Skeletal muscle tissue (tissue), 3 donors: ENCODE measurements at regions not wholly inside any gene's neighbourhood (a gene's known extent, or its start where the extent isn't known, plus 50 kb on each side); places are given as distances from the start of the nearest gene placed in this dataset.

Source experiments
- H3K27ac ChIP-seq: one replicate; pipeline ENCODE4 v1.7.0; 2013; ENCODE audit warnings: mild to moderate bottlenecking, low read depth, low read length, inconsistent platforms
- H3K27me3 ChIP-seq, 3 donors: one replicate each; pipeline ENCODE4 v1.7.0; 2013; ENCODE audit warnings: low read length in 3 of 3; ENCODE audit not compliant: control insufficient read depth in 3 of 3, insufficient read depth in 3 of 3
- H3K36me3 ChIP-seq, 3 donors: one replicate each; pipeline ENCODE4 v1.7.0; 2013; ENCODE audit warnings: low read length in 3 of 3; ENCODE audit not compliant: control insufficient read depth in 3 of 3, insufficient read depth in 3 of 3
- H3K4me1 ChIP-seq, 3 donors: one replicate each; pipeline ENCODE4 v1.7.0; 2013; ENCODE audit warnings: low read length in 3 of 3, mild to moderate bottlenecking in 3 of 3; ENCODE audit not compliant: control insufficient read depth in 3 of 3, insufficient read depth in 3 of 3
- H3K4me3 ChIP-seq, 3 donors: one replicate each; pipeline ENCODE4 v1.7.0; 2013; ENCODE audit warnings: low read length in 3 of 3
- H3K9ac ChIP-seq, 3 donors: one replicate each; pipeline ENCODE4 v1.7.0; 2013; ENCODE audit warnings: low read length in 3 of 3, mild to moderate bottlenecking in 3 of 3, moderate library complexity in 2 of 3, low read depth in 1 of 3
- H3K9me3 ChIP-seq, 3 donors: one replicate each; pipeline ENCODE4 v1.7.0; 2013; ENCODE audit warnings: low read length in 3 of 3; ENCODE audit not compliant: control insufficient read depth in 3 of 3
- donor health status: Osteomylitis.

GRCh38 chr13:34515201-34515600 is 426.9 kb upstream of the NBEA start:
- no peak overlapping the region for H3K9ac ChIP-seq
- no peak overlapping the region for H3K4me3 ChIP-seq
- no peaks in the 10 kb centered on the region for H3K36me3 ChIP-seq
- H3K27me3 ChIP-seq, result no peaks in the 10 kb centered on the region
- no peaks in the 10 kb centered on the region for H3K9me3 ChIP-seq
- no peaks in the 10 kb centered on the region for H3K4me1 ChIP-seq
- H3K27ac ChIP-seq, result no peak overlapping the region

- no peaks in the 10 kb centered on the region for H3K27me3 ChIP-seq
- no peaks in the 10 kb centered on the region for H3K9me3 ChIP-seq
- no peak overlapping the region for H3K9ac ChIP-seq
- no peaks in the 10 kb centered on the region for H3K36me3 ChIP-seq
- no peak overlapping the region for H3K27ac ChIP-seq
- H3K4me3 ChIP-seq, result no peak overlapping the region
- no peaks in the 10 kb centered on the region for H3K4me1 ChIP-seq
Measured at GRCh38 chr13:34521171-34521570, 420.9 kb upstream of the NBEA start.

GRCh38 chr13:34522808-34523207 is 419.3 kb upstream of the NBEA start:
- Histone ChIP-seq H3K36me3 (no peaks in the 10 kb centered on the region), H3K9ac (no peak overlapping the region), H3K4me1 (no peaks in the 10 kb centered on the region), H3K27me3 (no peaks in the 10 kb centered on the region), H3K9me3 (peaks cover 0 to 3% (median 0%) of the 10 kb centered on the region in 3 donors), H3K4me3 (no peak overlapping the region), H3K27ac (no peak overlapping the region)

GRCh38 chr13:34523406-34523805 is 418.7 kb upstream of the NBEA start:
- H3K27me3 ChIP-seq, result no peaks in the 10 kb centered on the region
- no peak overlapping the region for H3K27ac ChIP-seq
- H3K4me1 ChIP-seq, result no peaks in the 10 kb centered on the region
- H3K4me3 ChIP-seq, result no peak overlapping the region
- no peaks in the 10 kb centered on the region for H3K36me3 ChIP-seq
- H3K9me3 ChIP-seq, result peaks cover 0 to 3% (median 0%) of the 10 kb centered on the region in 3 donors
- H3K9ac ChIP-seq, result no peak overlapping the region

- H3K9me3 ChIP-seq, result peaks cover 0 to 3% (median 0%) of the 10 kb centered on the region in 3 donors
- H3K9ac ChIP-seq, result no peak overlapping the region
- H3K27ac ChIP-seq, result no peak overlapping the region
- no peaks in the 10 kb centered on the region for H3K4me1 ChIP-seq
- H3K4me3 ChIP-seq, result no peak overlapping the region
- no peaks in the 10 kb centered on the region for H3K36me3 ChIP-seq
- H3K27me3 ChIP-seq, result no peaks in the 10 kb centered on the region
Measured at GRCh38 chr13:34533941-34534340, 408.1 kb upstream of the NBEA start.

- Histone ChIP-seq H3K4me3 (no peak overlapping the region), H3K27me3 (no peaks in the 10 kb centered on the region), H3K27ac (no peak overlapping the region), H3K9ac (no peak overlapping the region), H3K4me1 (no peaks in the 10 kb centered on the region), H3K9me3 (no peaks in the 10 kb centered on the region), H3K36me3 (no peaks in the 10 kb centered on the region)
Measured at GRCh38 chr13:34542321-34542720, 399.7 kb upstream of the NBEA start.

GRCh38 chr13:34543836-34544235 is 398.2 kb upstream of the NBEA start:
- Histone ChIP-seq H3K4me3 (no peak overlapping the region), H3K36me3 (no peaks in the 10 kb centered on the region), H3K27me3 (no peaks in the 10 kb centered on the region), H3K4me1 (no peaks in the 10 kb centered on the region), H3K27ac (no peak overlapping the region), H3K9me3 (no peaks in the 10 kb centered on the region), H3K9ac (no peak overlapping the region)

GRCh38 chr13:34545461-34545860 is 396.6 kb upstream of the NBEA start:
- H3K36me3 ChIP-seq, result no peaks in the 10 kb centered on the region
- H3K9ac ChIP-seq, result no peak overlapping the region
- no peak overlapping the region for H3K4me3 ChIP-seq
- H3K27me3 ChIP-seq, result no peaks in the 10 kb centered on the region
- H3K9me3 ChIP-seq, result no peaks in the 10 kb centered on the region
- H3K4me1 ChIP-seq, result no peaks in the 10 kb centered on the region
- H3K27ac ChIP-seq, result no peak overlapping the region

- H3K27ac ChIP-seq, result no peak overlapping the region
- H3K4me1 ChIP-seq, result no peaks in the 10 kb centered on the region
- H3K27me3 ChIP-seq, result no peaks in the 10 kb centered on the region
- no peak overlapping the region for H3K4me3 ChIP-seq
- no peaks in the 10 kb centered on the region for H3K9me3 ChIP-seq
- H3K9ac ChIP-seq, result no peak overlapping the region
- no peaks in the 10 kb centered on the region for H3K36me3 ChIP-seq
Measured at GRCh38 chr13:34546344-34547250, 395.5 kb upstream of the NBEA start.

GRCh38 chr13:34547929-34548328 is 394.1 kb upstream of the NBEA start:
- H3K9me3 ChIP-seq, result no peaks in the 10 kb centered on the region
- H3K36me3 ChIP-seq, result no peaks in the 10 kb centered on the region
- no peak overlapping the region for H3K27ac ChIP-seq
- no peaks in the 10 kb centered on the region for H3K4me1 ChIP-seq
- no peak overlapping the region for H3K4me3 ChIP-seq
- H3K9ac ChIP-seq, result no peak overlapping the region
- no peaks in the 10 kb centered on the region for H3K27me3 ChIP-seq
